ENCODE measurements at regions not wholly inside any gene's neighbourhood (a gene's known extent, or its start where the extent isn't known, plus 50 kb on each side); places are given as distances from the start of the nearest gene placed in this dataset.

DNA sequence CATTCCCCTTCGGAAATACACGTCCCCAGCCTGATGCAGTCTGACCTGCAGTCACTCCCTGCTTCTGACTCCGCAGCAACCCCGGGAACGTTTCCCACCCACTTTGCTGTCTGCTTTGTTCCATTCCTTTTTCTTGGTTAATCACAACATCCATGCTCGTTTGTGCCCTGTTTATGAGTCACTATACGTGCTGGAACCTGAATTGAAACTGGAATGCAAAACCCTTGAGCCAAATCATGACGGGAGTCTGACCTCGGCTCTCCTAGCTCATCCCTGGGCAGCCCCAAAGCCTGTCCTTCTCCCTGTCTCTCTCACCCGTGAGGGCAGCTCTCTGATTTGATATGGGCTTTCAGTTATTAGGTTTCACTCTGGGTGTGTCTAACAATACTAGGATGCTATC is 57.1 kb upstream of the RNF152 start:
- H3K27me3 ChIP-seq (ENCODE audit: control insufficient read depth in 3 of 3, insufficient read depth in 3 of 3, low read depth in 1 of 3, low read length in 3 of 3), result no peaks in the 10 kb centered on the region
- H3K4ac ChIP-seq (ENCODE audit: low read length), result no peak overlapping the region
- no peak overlapping the region for H3K18ac ChIP-seq (ENCODE audit: low read length)
- no peak overlapping the region for H3K14ac ChIP-seq (ENCODE audit: low read length)
- H3K4me2 ChIP-seq (ENCODE audit: insufficient read depth, low read length, poor library complexity, severe bottlenecking), result no peak overlapping the region
- no peak overlapping the region for H4K8ac ChIP-seq (ENCODE audit: low read depth, low read length)
- H2BK12ac ChIP-seq (ENCODE audit: low read length), result no peak overlapping the region
- no peak overlapping the region for H2BK5ac ChIP-seq (ENCODE audit: low read length)
- H2AFZ ChIP-seq (ENCODE audit: low read length), result peak overlapping the region; percentile 43
- peak overlapping the region; percentile 3 for H3K27ac ChIP-seq (replicated peaks; ENCODE audit: low read length)
- no peak for DNase-seq (ENCODE audit: low spot score)
- no peak overlapping the region for H2BK15ac ChIP-seq (ENCODE audit: low read length)
- H3K36me3 ChIP-seq (replicated peaks in 1 of 2; ENCODE audit: control insufficient read depth in 2 of 2, insufficient read depth in 2 of 2, low read length in 2 of 2), result no peaks in the 10 kb centered on the region
- H4K91ac ChIP-seq (ENCODE audit: low read depth, low read length, poor library complexity), result no peak overlapping the region
- no peak overlapping the region for H3K4me3 ChIP-seq (ENCODE audit: low read length in 2 of 2)
- no peaks in the 10 kb centered on the region for H3K79me1 ChIP-seq (ENCODE audit: low read depth, low read length)
- H3K23ac ChIP-seq (ENCODE audit: low read depth, low read length, poor library complexity), result no peak overlapping the region
- WGBS, 2 donors (ENCODE audit: extremely low coverage in 2 of 2, insufficient read length in 2 of 2, insufficient replicate concordance in 1 of 2), result no CpG with 5 or more reads among the region's 10 CpGs
- no peaks in the 10 kb centered on the region for H3K9me3 ChIP-seq (replicated peaks in 1 of 2; ENCODE audit: control insufficient read depth in 2 of 2, insufficient read depth in 1 of 2, low read depth in 1 of 2, low read length in 2 of 2)
- H3K9ac ChIP-seq (ENCODE audit: low read depth, low read length, poor library complexity), result no peak overlapping the region
- H2BK120ac ChIP-seq (ENCODE audit: low read depth, low read length), result no peak overlapping the region
- H2AK5ac ChIP-seq (ENCODE audit: low read depth, low read length), result no peak overlapping the region
- peaks cover 29 to 32% of the 10 kb centered on the region in 2 donors for H3K4me1 ChIP-seq (ENCODE audit: control insufficient read depth in 2 of 2, insufficient read depth in 1 of 2, low read depth in 1 of 2, low read length in 2 of 2)

DNA sequence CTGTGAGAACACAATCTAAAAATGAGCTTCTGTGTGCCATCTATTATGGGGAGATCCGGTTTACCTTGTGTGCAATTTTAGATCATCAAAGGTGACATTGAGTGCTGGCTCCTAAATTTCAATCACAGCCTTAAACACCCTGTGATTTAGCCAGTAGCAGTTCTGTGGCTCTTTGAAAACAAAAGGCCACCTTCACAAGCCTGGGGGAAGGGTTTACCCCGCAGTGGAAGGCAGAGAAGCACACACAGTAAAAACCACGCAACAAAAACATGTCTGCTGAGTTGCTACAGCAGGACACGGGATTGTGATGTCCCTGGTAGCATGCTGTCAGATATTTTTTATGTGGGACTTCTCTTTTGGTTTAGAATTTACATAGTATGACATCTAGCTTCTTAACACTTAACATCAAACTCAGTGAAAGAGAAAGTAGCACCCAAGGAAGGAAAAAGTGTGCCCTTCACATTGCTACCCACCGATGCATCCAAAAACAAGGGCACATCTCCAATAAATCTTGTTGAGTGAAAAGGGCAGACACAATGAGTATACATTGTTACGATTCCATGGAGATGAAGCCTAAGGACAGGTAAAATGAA is 56.1 kb upstream of the RNF152 start:
- H3K4me2 ChIP-seq (ENCODE audit: insufficient read depth, low read length, poor library complexity, severe bottlenecking), result no peak overlapping the region
- H4K91ac ChIP-seq (ENCODE audit: low read depth, low read length, poor library complexity), result no peak overlapping the region
- no peak overlapping the region for H2AK5ac ChIP-seq (ENCODE audit: low read depth, low read length)
- no peaks in the 10 kb centered on the region for H3K9me3 ChIP-seq (replicated peaks in 1 of 2; ENCODE audit: control insufficient read depth in 2 of 2, insufficient read depth in 1 of 2, low read depth in 1 of 2, low read length in 2 of 2)
- no peak overlapping the region for H2BK120ac ChIP-seq (ENCODE audit: low read depth, low read length)
- H3K27me3 ChIP-seq (ENCODE audit: control insufficient read depth in 3 of 3, insufficient read depth in 3 of 3, low read depth in 1 of 3, low read length in 3 of 3), result no peaks in the 10 kb centered on the region
- H3K18ac ChIP-seq (ENCODE audit: low read length), result no peak overlapping the region
- WGBS, 2 donors (ENCODE audit: extremely low coverage in 2 of 2, insufficient read length in 2 of 2, insufficient replicate concordance in 1 of 2), result no CpG with 5 or more reads among the region's 6 CpGs
- no peak overlapping the region for H2BK5ac ChIP-seq (ENCODE audit: low read length)
- H3K4me3 ChIP-seq (ENCODE audit: low read length in 2 of 2), result no peak overlapping the region
- no peak overlapping the region for H3K9ac ChIP-seq (ENCODE audit: low read depth, low read length, poor library complexity)
- H3K79me1 ChIP-seq (ENCODE audit: low read depth, low read length), result no peaks in the 10 kb centered on the region
- peaks cover 29 to 32% of the 10 kb centered on the region in 2 donors for H3K4me1 ChIP-seq (ENCODE audit: control insufficient read depth in 2 of 2, insufficient read depth in 1 of 2, low read depth in 1 of 2, low read length in 2 of 2)
- H2BK12ac ChIP-seq (ENCODE audit: low read length), result no peak overlapping the region
- H2AFZ ChIP-seq (ENCODE audit: low read length), result peak overlapping the region; percentile 58
- H3K23ac ChIP-seq (ENCODE audit: low read depth, low read length, poor library complexity), result no peak overlapping the region
- no peak for DNase-seq (ENCODE audit: low spot score)
- no peak overlapping the region for H4K8ac ChIP-seq (ENCODE audit: low read depth, low read length)
- no peaks in the 10 kb centered on the region for H3K36me3 ChIP-seq (replicated peaks in 1 of 2; ENCODE audit: control insufficient read depth in 2 of 2, insufficient read depth in 2 of 2, low read length in 2 of 2)
- no peak overlapping the region for H3K14ac ChIP-seq (ENCODE audit: low read length)
- H3K4ac ChIP-seq (ENCODE audit: low read length), result no peak overlapping the region
- H2BK15ac ChIP-seq (ENCODE audit: low read length), result no peak overlapping the region
- H3K27ac ChIP-seq (replicated peaks; ENCODE audit: low read length), result peak overlapping the region; percentile 83

DNA sequence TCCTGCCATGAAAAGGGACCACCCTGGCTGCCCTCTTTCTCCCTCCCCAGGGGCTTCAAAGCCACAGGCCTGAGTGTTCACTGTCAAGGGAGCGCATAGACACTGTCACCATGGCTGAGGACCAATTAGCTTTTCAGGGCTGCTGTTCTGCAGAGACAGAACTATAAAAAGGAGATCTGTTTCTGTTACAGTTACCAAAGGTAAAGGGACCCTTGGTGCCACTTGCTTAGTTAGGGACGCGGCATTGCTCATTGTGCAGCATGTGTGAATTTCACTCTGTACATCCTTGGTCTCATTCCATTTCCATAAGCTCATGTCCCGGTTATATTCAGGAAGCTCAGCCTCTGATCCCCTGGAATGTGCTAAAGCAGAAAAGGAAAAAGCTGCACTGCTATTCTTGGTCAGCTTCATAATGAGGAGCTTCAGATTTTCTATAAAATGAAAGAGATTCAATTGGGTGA is 55.5 kb upstream of the RNF152 start:
- peak overlapping the region; percentile 83 for H3K27ac ChIP-seq (replicated peaks; ENCODE audit: low read length)
- H3K23ac ChIP-seq (ENCODE audit: low read depth, low read length, poor library complexity), result no peak overlapping the region
- H2BK12ac ChIP-seq (ENCODE audit: low read length), result no peak overlapping the region
- no peak overlapping the region for H2BK120ac ChIP-seq (ENCODE audit: low read depth, low read length)
- H3K4ac ChIP-seq (ENCODE audit: low read length), result no peak overlapping the region
- no peaks in the 10 kb centered on the region for H3K36me3 ChIP-seq (replicated peaks in 1 of 2; ENCODE audit: control insufficient read depth in 2 of 2, insufficient read depth in 2 of 2, low read length in 2 of 2)
- H3K18ac ChIP-seq (ENCODE audit: low read length), result no peak overlapping the region
- no peak overlapping the region for H3K4me3 ChIP-seq (ENCODE audit: low read length in 2 of 2)
- peaks cover 28 to 32% of the 10 kb centered on the region in 2 donors for H3K4me1 ChIP-seq (ENCODE audit: control insufficient read depth in 2 of 2, insufficient read depth in 1 of 2, low read depth in 1 of 2, low read length in 2 of 2)
- peak overlapping the region; percentile 44 for H3K4me2 ChIP-seq (ENCODE audit: insufficient read depth, low read length, poor library complexity, severe bottlenecking)
- peak overlapping the region; percentile 58 for H2AFZ ChIP-seq (ENCODE audit: low read length)
- no peak overlapping the region for H4K8ac ChIP-seq (ENCODE audit: low read depth, low read length)
- H4K91ac ChIP-seq (ENCODE audit: low read depth, low read length, poor library complexity), result no peak overlapping the region
- DNase-seq (ENCODE audit: low spot score), result peak; percentile 59
- H2BK5ac ChIP-seq (ENCODE audit: low read length), result no peak overlapping the region
- H3K79me1 ChIP-seq (ENCODE audit: low read depth, low read length), result no peaks in the 10 kb centered on the region
- no peak overlapping the region for H3K9ac ChIP-seq (ENCODE audit: low read depth, low read length, poor library complexity)
- H2AK5ac ChIP-seq (ENCODE audit: low read depth, low read length), result no peak overlapping the region
- H3K27me3 ChIP-seq (ENCODE audit: control insufficient read depth in 3 of 3, insufficient read depth in 3 of 3, low read depth in 1 of 3, low read length in 3 of 3), result no peaks in the 10 kb centered on the region
- no peak overlapping the region for H3K14ac ChIP-seq (ENCODE audit: low read length)
- no CpG with 5 or more reads among the region's 4 CpGs for WGBS, 2 donors (ENCODE audit: extremely low coverage in 2 of 2, insufficient read length in 2 of 2, insufficient replicate concordance in 1 of 2)
- no peak overlapping the region for H2BK15ac ChIP-seq (ENCODE audit: low read length)
- H3K9me3 ChIP-seq (replicated peaks in 1 of 2; ENCODE audit: control insufficient read depth in 2 of 2, insufficient read depth in 1 of 2, low read depth in 1 of 2, low read length in 2 of 2), result no peaks in the 10 kb centered on the region

- Histone ChIP-seq H3K4me3 (ENCODE audit: low read length in 2 of 2) (no peak overlapping the region), H3K4ac (ENCODE audit: low read length) (no peak overlapping the region), H3K4me1 (ENCODE audit: control insufficient read depth in 2 of 2, insufficient read depth in 1 of 2, low read depth in 1 of 2, low read length in 2 of 2) (peaks cover 25 to 29% of the 10 kb centered on the region in 2 donors)
Measured at GRCh38 chr18:61946449-61946848, 53.6 kb upstream of the RNF152 start.

More at GRCh38 chr18:61946449-61946848, 53.6 kb upstream of the RNF152 start:
- Histone ChIP-seq H3K14ac (ENCODE audit: low read length) (no peak overlapping the region), H3K9me3 (replicated peaks in 1 of 2; ENCODE audit: control insufficient read depth in 2 of 2, insufficient read depth in 1 of 2, low read depth in 1 of 2, low read length in 2 of 2) (no peaks in the 10 kb centered on the region), H2AFZ (ENCODE audit: low read length) (peak overlapping the region; percentile 25), H3K79me1 (ENCODE audit: low read depth, low read length) (no peaks in the 10 kb centered on the region), H3K27ac (replicated peaks; ENCODE audit: low read length) (no peak overlapping the region), H2BK120ac (ENCODE audit: low read depth, low read length) (no peak overlapping the region), H3K18ac (ENCODE audit: low read length) (no peak overlapping the region), H2BK12ac (ENCODE audit: low read length) (no peak overlapping the region), H3K4me2 (ENCODE audit: insufficient read depth, low read length, poor library complexity, severe bottlenecking) (no peak overlapping the region), H2BK15ac (ENCODE audit: low read length) (no peak overlapping the region), H3K9ac (ENCODE audit: low read depth, low read length, poor library complexity) (no peak overlapping the region), H4K91ac (ENCODE audit: low read depth, low read length, poor library complexity) (no peak overlapping the region), H2BK5ac (ENCODE audit: low read length) (no peak overlapping the region), H4K8ac (ENCODE audit: low read depth, low read length) (no peak overlapping the region), H3K23ac (ENCODE audit: low read depth, low read length, poor library complexity) (no peak overlapping the region), H3K36me3 (replicated peaks in 1 of 2; ENCODE audit: control insufficient read depth in 2 of 2, insufficient read depth in 2 of 2, low read length in 2 of 2) (no peaks in the 10 kb centered on the region), H3K27me3 (ENCODE audit: control insufficient read depth in 3 of 3, insufficient read depth in 3 of 3, low read depth in 1 of 3, low read length in 3 of 3) (no peaks in the 10 kb centered on the region), H2AK5ac (ENCODE audit: low read depth, low read length) (no peak overlapping the region)
- no peak for DNase-seq (ENCODE audit: low spot score)
- WGBS, 2 donors (ENCODE audit: extremely low coverage in 2 of 2, insufficient read length in 2 of 2, insufficient replicate concordance in 1 of 2), result no CpG with 5 or more reads among the region's 3 CpGs

Measured in neuronal stem cell (in vitro differentiated cells).